GM23338 (cell line): ENCODE measurements at regions not wholly inside any gene's neighbourhood (a gene's known extent, or its start where the extent isn't known, plus 50 kb on each side); places are given as distances from the start of the nearest gene placed in this dataset.

Experiments
- ATAC-seq: fragments of 200-7000 bp; cut with Tn5 transposase; 3 replicates; pipeline ENCODE4 v1.9.1; 2020
- DNase-seq: peaks from one replicate; pipeline ENCODE4 v3.0.0-alpha.2; 2015; ENCODE audit warnings: low spot score
- H2AFZ ChIP-seq: fragments of 200-600 bp; sonication (generic); 2 replicates; pipeline ENCODE4 v1.8.0; 2016; ENCODE audit warnings: antibody characterized with exemption, mild to moderate bottlenecking, moderate library complexity
- H3F3A ChIP-seq: fragments of 200-600 bp; sonication (generic); replicated peaks from 2 replicates; pipeline ENCODE4 v1.8.0; 2017; ENCODE audit warnings: antibody characterized with exemption, mixed run types, low read depth
- H3K27ac ChIP-seq: fragments of 200-600 bp; sonication (generic); 2 replicates; pipeline ENCODE4 v1.6.1; 2016; ENCODE audit warnings: low read depth
- H3K27me3 ChIP-seq: fragments of 200-600 bp; sonication (generic); 2 replicates; pipeline ENCODE4 v1.8.0; 2016; ENCODE audit warnings: mild to moderate bottlenecking, mixed run types, moderate library complexity; ENCODE audit not compliant: insufficient read depth
- H3K36me3 ChIP-seq: fragments of 200-600 bp; sonication (generic); 2 replicates; pipeline ENCODE4 v1.8.0; 2016; ENCODE audit warnings: mild to moderate bottlenecking; ENCODE audit not compliant: insufficient read depth
- H3K4me1 ChIP-seq: fragments of 200-600 bp; sonication (generic); 2 replicates; pipeline ENCODE4 v1.8.0; 2016; ENCODE audit warnings: mild to moderate bottlenecking, moderate library complexity; ENCODE audit not compliant: insufficient read depth
- H3K4me2 ChIP-seq: fragments of 200-600 bp; sonication (generic); 2 replicates; pipeline ENCODE4 v1.7.1; 2017; ENCODE audit warnings: mixed run types
- H3K4me3 ChIP-seq: fragments of 200-600 bp; sonication (generic); 2 replicates; pipeline ENCODE4 v1.6.1; 2016; ENCODE audit warnings: mixed run types
- H3K79me2 ChIP-seq: fragments of 200-600 bp; sonication (generic); replicated peaks from 2 replicates; pipeline ENCODE4 v1.8.0; 2017; ENCODE audit warnings: mild to moderate bottlenecking; ENCODE audit not compliant: insufficient read depth
- H3K9me2 ChIP-seq: fragments of 200-600 bp; sonication (generic); 2 replicates; pipeline ENCODE4 v1.8.0; 2017; ENCODE audit not compliant: insufficient read depth
- H4K20me1 ChIP-seq: fragments of 200-600 bp; sonication (generic); replicated peaks from 2 replicates; pipeline ENCODE4 v1.8.0; 2017; ENCODE audit warnings: mild to moderate bottlenecking; ENCODE audit not compliant: insufficient read depth
- H3K27ac Mint-ChIP-seq: 2 replicates; pipeline ENCODE4 v1.8.0; 2020; ENCODE audit warnings: inconsistent platforms, mild to moderate bottlenecking, moderate library complexity, mixed read lengths
- H3K27me3 Mint-ChIP-seq: 3 replicates; pipeline ENCODE4 v1.8.0; 2022; ENCODE audit warnings: low read depth, mild to moderate bottlenecking, moderate library complexity, mixed read lengths, inconsistent platforms; ENCODE audit not compliant: insufficient read depth, poor library complexity
- H3K36me3 Mint-ChIP-seq: 3 replicates; pipeline ENCODE4 v1.8.0; 2021; ENCODE audit warnings: low read depth, mild to moderate bottlenecking, inconsistent platforms, moderate library complexity, mixed read lengths
- H3K4me1 Mint-ChIP-seq: 3 replicates; pipeline ENCODE4 v1.8.0; 2020; ENCODE audit warnings: mild to moderate bottlenecking, inconsistent platforms, mixed read lengths
- H3K4me3 Mint-ChIP-seq: 3 replicates; pipeline ENCODE4 v1.8.0; 2021; ENCODE audit warnings: moderate library complexity, mild to moderate bottlenecking, inconsistent platforms, mixed read lengths
- H3K9me3 Mint-ChIP-seq: 3 replicates; pipeline ENCODE4 v1.8.0; 2020; ENCODE audit warnings: moderate library complexity, mild to moderate bottlenecking, inconsistent platforms, mixed read lengths
- CREB1 ChIP-seq: fragments of 250-450 bp; sonication (Bioruptor Pico); IDR thresholded peaks from 2 replicates; pipeline ENCODE4 v1.5.0; 2020; ENCODE audit warnings: low read depth, mild to moderate bottlenecking, moderate library complexity
- EZH2 ChIP-seq: fragments of 200-600 bp; sonication (generic); IDR thresholded peaks from one replicate; pipeline ENCODE4 v1.8.0; 2017; ENCODE audit warnings: antibody characterized with exemption, mild to moderate bottlenecking, low read depth; ENCODE audit not compliant: unreplicated experiment
- EZH2phosphoT487 ChIP-seq: fragments of 200-600 bp; sonication (generic); IDR thresholded peaks from one replicate; pipeline ENCODE4 v1.8.1; 2018; ENCODE audit warnings: antibody characterized with exemption; ENCODE audit not compliant: unreplicated experiment
- JUNB ChIP-seq: IDR thresholded peaks from one replicate; pipeline ENCODE4 v1.6.1; 2016; ENCODE audit warnings: antibody characterized with exemption; ENCODE audit not compliant: unreplicated experiment
- NANOG ChIP-seq: IDR thresholded peaks from 2 replicates; pipeline ENCODE4 v1.6.1; 2016; ENCODE audit warnings: antibody characterized with exemption, borderline replicate concordance
- POLR2AphosphoS5 ChIP-seq: IDR thresholded peaks from 2 replicates; pipeline ENCODE4 v1.6.1; 2016; ENCODE audit warnings: antibody characterized with exemption, low read depth
- STAT1 ChIP-seq: IDR thresholded peaks from one replicate; pipeline ENCODE4 v1.6.1; 2016; ENCODE audit warnings: antibody characterized with exemption; ENCODE audit not compliant: unreplicated experiment
- ZNF114 ChIP-seq: fragments of 250-450 bp; sonication (Bioruptor Pico); IDR thresholded peaks from 2 replicates; pipeline ENCODE4 v1.5.0; 2020; ENCODE audit warnings: mild to moderate bottlenecking, moderate library complexity
- ZNF331 ChIP-seq: fragments of 250-450 bp; sonication (Bioruptor Pico); IDR thresholded peaks from 2 replicates; pipeline ENCODE4 v1.5.0; 2020; ENCODE audit warnings: low read depth, mild to moderate bottlenecking, moderate library complexity
- TF ChIP-seq, protein P1 (sequence below): fragments of 250-450 bp; sonication (Bioruptor Pico); IDR thresholded peaks from 2 replicates; pipeline ENCODE4 v1.5.0; 2020; ENCODE audit warnings: mild to moderate bottlenecking, moderate library complexity
- TF ChIP-seq, protein P2 (sequence below), 2 experiments: fragments of 200-600 bp in 1 of 2; sonication (generic) in 1 of 2; conservative IDR thresholded peaks; 2 replicates each; pipeline versions ENCODE4 v1.5.1 to v1.6.1; 2016 to 2017; ENCODE audit warnings: antibody characterized with exemption in 2 of 2, low read depth in 2 of 2, mild to moderate bottlenecking in 2 of 2, moderate library complexity in 1 of 2
- TF ChIP-seq, protein P3 (sequence below): IDR thresholded peaks from one replicate; pipeline ENCODE4 v1.6.1; 2018; ENCODE audit warnings: antibody characterized with exemption; ENCODE audit not compliant: unreplicated experiment
- TF ChIP-seq, protein P4 (sequence below): IDR thresholded peaks from 2 replicates; pipeline ENCODE4 v1.6.1; 2016; ENCODE audit warnings: antibody characterized with exemption

DNA sequence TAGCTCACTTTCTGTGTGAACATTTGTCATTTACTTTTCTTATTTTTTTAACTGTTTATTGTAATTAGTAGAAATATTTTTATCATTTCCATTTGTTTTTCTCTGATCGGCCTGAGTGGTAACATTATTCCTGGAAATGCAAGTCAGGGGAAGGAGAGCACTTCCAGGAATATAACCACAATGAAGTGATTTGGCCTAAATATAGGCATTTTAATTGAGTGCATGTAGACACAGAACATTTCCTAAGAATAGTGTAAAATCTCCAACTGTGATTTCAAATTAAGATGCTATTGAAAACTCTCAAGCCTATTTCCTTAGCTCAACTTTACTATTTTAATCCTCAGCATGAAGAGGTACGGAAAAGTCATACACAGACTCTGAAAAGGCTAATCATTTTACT is 86.5 kb upstream of the SKAP2 start:
- DNase-seq (no peak), ATAC-seq (no peak)
- Mint-ChIP-seq H3K4me1 (peaks cover 58% of the 10 kb centered on the region), H3K4me3 (no peak overlapping the region), H3K27me3 (peaks cover 6% of the 10 kb centered on the region), H3K9me3 (no peaks in the 10 kb centered on the region; the same call in 2 of the 3 replicates), H3K36me3 (no peaks in the 10 kb centered on the region), H3K27ac (peak overlapping the region; percentile 91)
- Histone ChIP-seq H3K9me2 (no peaks in the 10 kb centered on the region), H4K20me1 (no peaks in the 10 kb centered on the region), H3K27me3 (no peaks in the 10 kb centered on the region), H3K4me1 (peaks cover 30% of the 10 kb centered on the region), H3F3A (no peaks in the 10 kb centered on the region), H3K27ac (no peak overlapping the region; the same call in 1 of the 2 replicates), H3K36me3 (no peaks in the 10 kb centered on the region), H3K4me3 (no peak overlapping the region), H2AFZ (no peak overlapping the region), H3K4me2 (peak overlapping the region; percentile 39; the same call in 1 of the 2 replicates), H3K79me2 (no peaks in the 10 kb centered on the region)
- TF ChIP-seq NANOG = no peak
- TF ChIP-seq, protein P1, sequence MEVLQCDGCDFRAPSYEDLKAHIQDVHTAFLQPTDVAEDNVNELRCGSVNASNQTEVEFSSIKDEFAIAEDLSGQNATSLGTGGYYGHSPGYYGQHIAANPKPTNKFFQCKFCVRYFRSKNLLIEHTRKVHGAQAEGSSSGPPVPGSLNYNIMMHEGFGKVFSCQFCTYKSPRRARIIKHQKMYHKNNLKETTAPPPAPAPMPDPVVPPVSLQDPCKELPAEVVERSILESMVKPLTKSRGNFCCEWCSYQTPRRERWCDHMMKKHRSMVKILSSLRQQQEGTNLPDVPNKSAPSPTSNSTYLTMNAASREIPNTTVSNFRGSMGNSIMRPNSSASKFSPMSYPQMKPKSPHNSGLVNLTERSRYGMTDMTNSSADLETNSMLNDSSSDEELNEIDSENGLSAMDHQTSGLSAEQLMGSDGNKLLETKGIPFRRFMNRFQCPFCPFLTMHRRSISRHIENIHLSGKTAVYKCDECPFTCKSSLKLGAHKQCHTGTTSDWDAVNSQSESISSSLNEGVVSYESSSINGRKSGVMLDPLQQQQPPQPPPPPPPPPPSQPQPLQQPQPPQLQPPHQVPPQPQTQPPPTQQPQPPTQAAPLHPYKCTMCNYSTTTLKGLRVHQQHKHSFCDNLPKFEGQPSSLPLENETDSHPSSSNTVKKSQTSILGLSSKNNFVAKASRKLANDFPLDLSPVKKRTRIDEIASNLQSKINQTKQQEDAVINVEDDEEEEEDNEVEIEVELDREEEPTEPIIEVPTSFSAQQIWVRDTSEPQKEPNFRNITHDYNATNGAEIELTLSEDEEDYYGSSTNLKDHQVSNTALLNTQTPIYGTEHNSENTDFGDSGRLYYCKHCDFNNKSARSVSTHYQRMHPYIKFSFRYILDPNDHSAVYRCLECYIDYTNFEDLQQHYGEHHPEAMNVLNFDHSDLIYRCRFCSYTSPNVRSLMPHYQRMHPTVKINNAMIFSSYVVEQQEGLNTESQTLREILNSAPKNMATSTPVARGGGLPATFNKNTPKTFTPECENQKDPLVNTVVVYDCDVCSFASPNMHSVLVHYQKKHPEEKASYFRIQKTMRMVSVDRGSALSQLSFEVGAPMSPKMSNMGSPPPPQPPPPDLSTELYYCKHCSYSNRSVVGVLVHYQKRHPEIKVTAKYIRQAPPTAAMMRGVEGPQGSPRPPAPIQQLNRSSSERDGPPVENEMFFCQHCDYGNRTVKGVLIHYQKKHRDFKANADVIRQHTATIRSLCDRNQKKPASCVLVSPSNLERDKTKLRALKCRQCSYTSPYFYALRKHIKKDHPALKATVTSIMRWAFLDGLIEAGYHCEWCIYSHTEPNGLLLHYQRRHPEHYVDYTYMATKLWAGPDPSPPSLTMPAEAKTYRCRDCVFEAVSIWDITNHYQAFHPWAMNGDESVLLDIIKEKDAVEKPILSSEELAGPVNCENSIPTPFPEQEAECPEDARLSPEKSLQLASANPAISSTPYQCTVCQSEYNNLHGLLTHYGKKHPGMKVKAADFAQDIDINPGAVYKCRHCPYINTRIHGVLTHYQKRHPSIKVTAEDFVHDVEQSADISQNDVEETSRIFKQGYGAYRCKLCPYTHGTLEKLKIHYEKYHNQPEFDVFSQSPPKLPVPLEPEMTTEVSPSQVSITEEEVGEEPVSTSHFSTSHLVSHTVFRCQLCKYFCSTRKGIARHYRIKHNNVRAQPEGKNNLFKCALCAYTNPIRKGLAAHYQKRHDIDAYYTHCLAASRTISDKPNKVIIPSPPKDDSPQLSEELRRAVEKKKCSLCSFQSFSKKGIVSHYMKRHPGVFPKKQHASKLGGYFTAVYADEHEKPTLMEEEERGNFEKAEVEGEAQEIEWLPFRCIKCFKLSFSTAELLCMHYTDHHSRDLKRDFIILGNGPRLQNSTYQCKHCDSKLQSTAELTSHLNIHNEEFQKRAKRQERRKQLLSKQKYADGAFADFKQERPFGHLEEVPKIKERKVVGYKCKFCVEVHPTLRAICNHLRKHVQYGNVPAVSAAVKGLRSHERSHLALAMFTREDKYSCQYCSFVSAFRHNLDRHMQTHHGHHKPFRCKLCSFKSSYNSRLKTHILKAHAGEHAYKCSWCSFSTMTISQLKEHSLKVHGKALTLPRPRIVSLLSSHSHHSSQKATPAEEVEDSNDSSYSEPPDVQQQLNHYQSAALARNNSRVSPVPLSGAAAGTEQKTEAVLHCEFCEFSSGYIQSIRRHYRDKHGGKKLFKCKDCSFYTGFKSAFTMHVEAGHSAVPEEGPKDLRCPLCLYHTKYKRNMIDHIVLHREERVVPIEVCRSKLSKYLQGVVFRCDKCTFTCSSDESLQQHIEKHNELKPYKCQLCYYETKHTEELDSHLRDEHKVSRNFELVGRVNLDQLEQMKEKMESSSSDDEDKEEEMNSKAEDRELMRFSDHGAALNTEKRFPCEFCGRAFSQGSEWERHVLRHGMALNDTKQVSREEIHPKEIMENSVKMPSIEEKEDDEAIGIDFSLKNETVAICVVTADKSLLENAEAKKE (CRISPR knock-in tag) = no peak
- TF ChIP-seq POLR2AphosphoS5 = no peak
- TF ChIP-seq, protein P2, sequence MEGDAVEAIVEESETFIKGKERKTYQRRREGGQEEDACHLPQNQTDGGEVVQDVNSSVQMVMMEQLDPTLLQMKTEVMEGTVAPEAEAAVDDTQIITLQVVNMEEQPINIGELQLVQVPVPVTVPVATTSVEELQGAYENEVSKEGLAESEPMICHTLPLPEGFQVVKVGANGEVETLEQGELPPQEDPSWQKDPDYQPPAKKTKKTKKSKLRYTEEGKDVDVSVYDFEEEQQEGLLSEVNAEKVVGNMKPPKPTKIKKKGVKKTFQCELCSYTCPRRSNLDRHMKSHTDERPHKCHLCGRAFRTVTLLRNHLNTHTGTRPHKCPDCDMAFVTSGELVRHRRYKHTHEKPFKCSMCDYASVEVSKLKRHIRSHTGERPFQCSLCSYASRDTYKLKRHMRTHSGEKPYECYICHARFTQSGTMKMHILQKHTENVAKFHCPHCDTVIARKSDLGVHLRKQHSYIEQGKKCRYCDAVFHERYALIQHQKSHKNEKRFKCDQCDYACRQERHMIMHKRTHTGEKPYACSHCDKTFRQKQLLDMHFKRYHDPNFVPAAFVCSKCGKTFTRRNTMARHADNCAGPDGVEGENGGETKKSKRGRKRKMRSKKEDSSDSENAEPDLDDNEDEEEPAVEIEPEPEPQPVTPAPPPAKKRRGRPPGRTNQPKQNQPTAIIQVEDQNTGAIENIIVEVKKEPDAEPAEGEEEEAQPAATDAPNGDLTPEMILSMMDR (conservative IDR thresholded peaks at IDR 0.05; ENCODE audit: low read depth in 2 of 2) = no peak
- TF ChIP-seq ZNF331 (CRISPR knock-in tag) = no peak
- TF ChIP-seq, protein P3, sequence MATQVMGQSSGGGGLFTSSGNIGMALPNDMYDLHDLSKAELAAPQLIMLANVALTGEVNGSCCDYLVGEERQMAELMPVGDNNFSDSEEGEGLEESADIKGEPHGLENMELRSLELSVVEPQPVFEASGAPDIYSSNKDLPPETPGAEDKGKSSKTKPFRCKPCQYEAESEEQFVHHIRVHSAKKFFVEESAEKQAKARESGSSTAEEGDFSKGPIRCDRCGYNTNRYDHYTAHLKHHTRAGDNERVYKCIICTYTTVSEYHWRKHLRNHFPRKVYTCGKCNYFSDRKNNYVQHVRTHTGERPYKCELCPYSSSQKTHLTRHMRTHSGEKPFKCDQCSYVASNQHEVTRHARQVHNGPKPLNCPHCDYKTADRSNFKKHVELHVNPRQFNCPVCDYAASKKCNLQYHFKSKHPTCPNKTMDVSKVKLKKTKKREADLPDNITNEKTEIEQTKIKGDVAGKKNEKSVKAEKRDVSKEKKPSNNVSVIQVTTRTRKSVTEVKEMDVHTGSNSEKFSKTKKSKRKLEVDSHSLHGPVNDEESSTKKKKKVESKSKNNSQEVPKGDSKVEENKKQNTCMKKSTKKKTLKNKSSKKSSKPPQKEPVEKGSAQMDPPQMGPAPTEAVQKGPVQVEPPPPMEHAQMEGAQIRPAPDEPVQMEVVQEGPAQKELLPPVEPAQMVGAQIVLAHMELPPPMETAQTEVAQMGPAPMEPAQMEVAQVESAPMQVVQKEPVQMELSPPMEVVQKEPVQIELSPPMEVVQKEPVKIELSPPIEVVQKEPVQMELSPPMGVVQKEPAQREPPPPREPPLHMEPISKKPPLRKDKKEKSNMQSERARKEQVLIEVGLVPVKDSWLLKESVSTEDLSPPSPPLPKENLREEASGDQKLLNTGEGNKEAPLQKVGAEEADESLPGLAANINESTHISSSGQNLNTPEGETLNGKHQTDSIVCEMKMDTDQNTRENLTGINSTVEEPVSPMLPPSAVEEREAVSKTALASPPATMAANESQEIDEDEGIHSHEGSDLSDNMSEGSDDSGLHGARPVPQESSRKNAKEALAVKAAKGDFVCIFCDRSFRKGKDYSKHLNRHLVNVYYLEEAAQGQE = no peak
- no peak for TF ChIP-seq CREB1
- TF ChIP-seq, protein P4, sequence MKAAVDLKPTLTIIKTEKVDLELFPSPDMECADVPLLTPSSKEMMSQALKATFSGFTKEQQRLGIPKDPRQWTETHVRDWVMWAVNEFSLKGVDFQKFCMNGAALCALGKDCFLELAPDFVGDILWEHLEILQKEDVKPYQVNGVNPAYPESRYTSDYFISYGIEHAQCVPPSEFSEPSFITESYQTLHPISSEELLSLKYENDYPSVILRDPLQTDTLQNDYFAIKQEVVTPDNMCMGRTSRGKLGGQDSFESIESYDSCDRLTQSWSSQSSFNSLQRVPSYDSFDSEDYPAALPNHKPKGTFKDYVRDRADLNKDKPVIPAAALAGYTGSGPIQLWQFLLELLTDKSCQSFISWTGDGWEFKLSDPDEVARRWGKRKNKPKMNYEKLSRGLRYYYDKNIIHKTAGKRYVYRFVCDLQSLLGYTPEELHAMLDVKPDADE = no peak
- TF ChIP-seq EZH2 = no peak
- TF ChIP-seq EZH2phosphoT487 = no peak
- no peak for TF ChIP-seq STAT1
- TF ChIP-seq ZNF114 (CRISPR knock-in tag) = no peak
- no peak for TF ChIP-seq JUNB
